ENCODE measurements at regions not wholly inside any gene's neighbourhood (a gene's known extent, or its start where the extent isn't known, plus 50 kb on each side); places are given as distances from the start of the nearest gene placed in this dataset.

- TF ChIP-seq CTCF (IDR thresholded peaks at IDR 0.05; ENCODE audit: low read depth, low read length, poor library complexity, severe bottlenecking) = no peak
- TF ChIP-seq EZH2phosphoT487 (IDR thresholded peaks at IDR 0.05; ENCODE audit: borderline replicate concordance, low read length) = no peak
- Histone ChIP-seq H3K9me3 (ENCODE audit: control insufficient read depth, insufficient read depth, low read length) (no peaks in the 10 kb centered on the region), H3K79me2 (ENCODE audit: control insufficient read depth, low read length) (no peaks in the 10 kb centered on the region), H3K27me3 (ENCODE audit: control insufficient read depth, low read length) (peaks cover 16% of the 10 kb centered on the region), H3K27ac (ENCODE audit: low read depth, low read length) (no peak overlapping the region), H3K4me2 (ENCODE audit: low read length) (no peak overlapping the region), H3F3A (ENCODE audit: control insufficient read depth, insufficient read depth) (no peaks in the 10 kb centered on the region), H3K4me3 (ENCODE audit: low read length) (no peak overlapping the region), H3K36me3 (ENCODE audit: control insufficient read depth, low read length) (no peaks in the 10 kb centered on the region), H3K4me1 (ENCODE audit: control insufficient read depth, low read length) (peaks cover 6% of the 10 kb centered on the region), H3K9me2 (replicated peaks; ENCODE audit: control insufficient read depth, low read length) (no peaks in the 10 kb centered on the region), H4K20me1 (ENCODE audit: control insufficient read depth, insufficient read depth, low read depth, low read length) (no peaks in the 10 kb centered on the region)
These were observed 331.5 kb downstream of the PIK3R1 start for GRCh38 chr5:68547056-68547455.

GRCh38 chr5:68547622-68548021 is 332.1 kb downstream of the PIK3R1 start:
- Histone ChIP-seq H3K36me3 (ENCODE audit: control insufficient read depth, low read length) (no peaks in the 10 kb centered on the region), H3K79me2 (ENCODE audit: control insufficient read depth, low read length) (no peaks in the 10 kb centered on the region), H3K27ac (ENCODE audit: low read depth, low read length) (no peak overlapping the region), H3K27me3 (ENCODE audit: control insufficient read depth, low read length) (peaks cover 10% of the 10 kb centered on the region), H3K4me1 (ENCODE audit: control insufficient read depth, low read length) (peaks cover 6% of the 10 kb centered on the region), H4K20me1 (ENCODE audit: control insufficient read depth, insufficient read depth, low read depth, low read length) (no peaks in the 10 kb centered on the region), H3K9me2 (replicated peaks; ENCODE audit: control insufficient read depth, low read length) (no peaks in the 10 kb centered on the region), H3F3A (ENCODE audit: control insufficient read depth, insufficient read depth) (no peaks in the 10 kb centered on the region), H3K9me3 (ENCODE audit: control insufficient read depth, insufficient read depth, low read length) (no peaks in the 10 kb centered on the region), H3K4me3 (ENCODE audit: low read length) (no peak overlapping the region), H3K4me2 (ENCODE audit: low read length) (no peak overlapping the region)
- TF ChIP-seq EZH2phosphoT487 (IDR thresholded peaks at IDR 0.05; ENCODE audit: borderline replicate concordance, low read length) (no peak), CTCF (IDR thresholded peaks at IDR 0.05; ENCODE audit: low read depth, low read length, poor library complexity, severe bottlenecking) (no peak)

- Histone ChIP-seq H3K9me2 (replicated peaks; ENCODE audit: control insufficient read depth, low read length) (no peaks in the 10 kb centered on the region), H3F3A (ENCODE audit: control insufficient read depth, insufficient read depth) (no peaks in the 10 kb centered on the region), H3K4me2 (ENCODE audit: low read length) (no peak overlapping the region), H3K79me2 (ENCODE audit: control insufficient read depth, low read length) (no peaks in the 10 kb centered on the region), H3K9me3 (ENCODE audit: control insufficient read depth, insufficient read depth, low read length) (no peaks in the 10 kb centered on the region), H3K4me1 (ENCODE audit: control insufficient read depth, low read length) (no peaks in the 10 kb centered on the region), H3K4me3 (ENCODE audit: low read length) (no peak overlapping the region), H3K36me3 (ENCODE audit: control insufficient read depth, low read length) (no peaks in the 10 kb centered on the region), H4K20me1 (ENCODE audit: control insufficient read depth, insufficient read depth, low read depth, low read length) (no peaks in the 10 kb centered on the region), H3K27ac (ENCODE audit: low read depth, low read length) (no peak overlapping the region), H3K27me3 (ENCODE audit: control insufficient read depth, low read length) (peaks cover 6% of the 10 kb centered on the region)
- TF ChIP-seq CTCF (IDR thresholded peaks at IDR 0.05; ENCODE audit: low read depth, low read length, poor library complexity, severe bottlenecking) (no peak), EZH2phosphoT487 (IDR thresholded peaks at IDR 0.05; ENCODE audit: borderline replicate concordance, low read length) (no peak)
These were observed 333.6 kb downstream of the PIK3R1 start for GRCh38 chr5:68548959-68549676.

Data from DOHH2 (cell line).